CD14-positive monocyte (primary cell): ENCODE measurements at regions not wholly inside any gene's neighbourhood (a gene's known extent, or its start where the extent isn't known, plus 50 kb on each side); places are given as distances from the start of the nearest gene placed in this dataset.

Experiments
- DNase-seq, 3 donors: peaks; one replicate each; pipeline ENCODE4 v3.0.0-alpha.2; 2011 to 2022
- H2AFZ ChIP-seq: 2 replicates; pipeline ENCODE4 v1.6.0; 2012; ENCODE audit warnings: mild to moderate bottlenecking, low read depth, low read length, inconsistent platforms; ENCODE audit not compliant: insufficient read depth, poor library complexity, severe bottlenecking
- H3K27ac ChIP-seq, 2 donors: 1 replicate in 1 of 2; 2 replicates in 1 of 2; pipeline ENCODE4 v1.5.1; 2012 to 2013; ENCODE audit warnings: low read length in 2 of 2, control low read depth in 1 of 2, inconsistent platforms in 1 of 2, low read depth in 1 of 2, mild to moderate bottlenecking in 1 of 2
- H3K27me3 ChIP-seq, 2 donors: one replicate each; pipeline versions ENCODE4 v1.6.0 to v1.6.1; 2011 to 2013; ENCODE audit warnings: low read length in 2 of 2; ENCODE audit not compliant: control insufficient read depth in 2 of 2, insufficient read depth in 2 of 2
- H3K36me3 ChIP-seq, 2 donors: replicated peaks in 1 of 2; 1 replicate in 1 of 2; 2 replicates in 1 of 2; pipeline versions ENCODE4 v1.5.1 to v1.6.1; 2012 to 2013; ENCODE audit warnings: low read length in 2 of 2, control low read depth in 1 of 2, inconsistent platforms in 1 of 2, mild to moderate bottlenecking in 1 of 2; ENCODE audit not compliant: insufficient read depth in 2 of 2, control insufficient read depth in 1 of 2
- H3K4me1 ChIP-seq, 2 donors: 1 replicate in 1 of 2; 2 replicates in 1 of 2; pipeline versions ENCODE4 v1.5.1 to v1.6.1; 2012 to 2013; ENCODE audit warnings: low read length in 2 of 2, control low read depth in 1 of 2, inconsistent platforms in 1 of 2, mild to moderate bottlenecking in 1 of 2, moderate library complexity in 1 of 2; ENCODE audit not compliant: insufficient read depth in 2 of 2, control insufficient read depth in 1 of 2
- H3K4me2 ChIP-seq: replicated peaks from 2 replicates; pipeline ENCODE3; 2012; ENCODE audit warnings: low read length, moderate library complexity, mild to moderate bottlenecking; ENCODE audit not compliant: poor library complexity, severe bottlenecking; ENCODE audit errors: extremely low read depth
- H3K4me3 ChIP-seq, 3 experiments: fragments of 200-600 bp in 1 of 3; sonication (generic) in 1 of 3; replicated peaks in 1 of 3; 1 replicate in 2 of 3; 2 replicates in 1 of 3; pipeline ENCODE4 v1.5.1; 2011 to 2013; ENCODE audit warnings: low read length in 3 of 3, mild to moderate bottlenecking in 3 of 3, control low read depth in 2 of 3, low read depth in 2 of 3, inconsistent platforms in 1 of 3, moderate library complexity in 1 of 3
- H3K79me2 ChIP-seq: 2 replicates; pipeline ENCODE4 v1.6.0; 2012; ENCODE audit warnings: mild to moderate bottlenecking, control low read depth, inconsistent platforms, low read length, moderate library complexity; ENCODE audit not compliant: insufficient read depth
- H3K9ac ChIP-seq: 2 replicates; pipeline ENCODE4 v1.6.0; 2017; ENCODE audit warnings: low read length, mild to moderate bottlenecking; ENCODE audit not compliant: insufficient read depth, poor library complexity, severe bottlenecking
- H3K9me3 ChIP-seq, 2 donors: replicated peaks in 1 of 2; 1 replicate in 1 of 2; 2 replicates in 1 of 2; pipeline versions ENCODE4 v1.5.1 to v1.6.1; 2012 to 2013; ENCODE audit warnings: low read length in 2 of 2, control low read depth in 1 of 2; ENCODE audit not compliant: control insufficient read depth in 1 of 2, insufficient read depth in 1 of 2
- H4K20me1 ChIP-seq: 2 replicates; pipeline ENCODE4 v1.6.0; 2012; ENCODE audit warnings: mild to moderate bottlenecking, low read length, control low read depth, moderate library complexity; ENCODE audit not compliant: insufficient read depth
- H3K27ac Mint-ChIP-seq, 7 donors: one replicate each; pipeline ENCODE4 v1.8.0; 2020; ENCODE audit warnings: mild to moderate bottlenecking in 7 of 7, mixed read lengths in 7 of 7, moderate library complexity in 6 of 7, inconsistent platforms in 2 of 7
- H3K27me3 Mint-ChIP-seq, 3 donors: one replicate each; pipeline ENCODE4 v1.8.0; 2021 to 2022; ENCODE audit warnings: low read depth in 3 of 3, mild to moderate bottlenecking in 3 of 3, mixed read lengths in 3 of 3, moderate library complexity in 3 of 3, inconsistent platforms in 1 of 3
- H3K36me3 Mint-ChIP-seq, 2 donors: one replicate each; pipeline ENCODE4 v1.8.0; 2020; ENCODE audit warnings: mixed read lengths in 2 of 2, inconsistent platforms in 1 of 2, mild to moderate bottlenecking in 1 of 2
- H3K4me1 Mint-ChIP-seq: one replicate; pipeline ENCODE4 v1.8.0; 2020; ENCODE audit warnings: mild to moderate bottlenecking, mixed read lengths
- H3K4me3 Mint-ChIP-seq, 2 donors: one replicate each; pipeline ENCODE4 v1.8.0; 2020; ENCODE audit warnings: mild to moderate bottlenecking in 2 of 2, mixed read lengths in 2 of 2, moderate library complexity in 1 of 2
- H3K9me3 Mint-ChIP-seq, 7 donors: one replicate each; pipeline ENCODE4 v1.8.0; 2020 to 2022; ENCODE audit warnings: mixed read lengths in 7 of 7, mild to moderate bottlenecking in 6 of 7, moderate library complexity in 6 of 7, inconsistent platforms in 2 of 7
- CTCF ChIP-seq: fragments of 200-600 bp; IDR thresholded peaks from one replicate; pipeline ENCODE4 v1.8.0; 2022; ENCODE audit warnings: antibody characterized with exemption, mild to moderate bottlenecking
- WGBS: methylation state at CpG from one replicate; pipeline ENCODE4 v1.1.5; 2013; ENCODE audit warnings: missing lambda C conversion rate; ENCODE audit not compliant: insufficient coverage; 5-methylcytosine and 5-hydroxymethylcytosine counted together
- intact Hi-C, 2 donors: fragments of 100-400 bp; cut with micrococcal nuclease; formaldehyde crosslinking; loops; one replicate each; pipeline versions ENCODE4 v1.15.0 to v1.15.1; 2023

GRCh38 chr15:29348336-29348914 lies 78.8 kb upstream of the NSMCE3 start:
- Mint-ChIP-seq H3K4me1 (no peaks in the 10 kb centered on the region), H3K27me3 (peaks cover 2 to 8% (median 3%) of the 10 kb centered on the region in 3 donors), H3K36me3 (no peaks in the 10 kb centered on the region), H3K4me3 (no peak overlapping the region), H3K9me3 (peaks cover 0 to 2% (median 0%) of the 10 kb centered on the region in 7 donors), H3K27ac (no peak overlapping the region)
- Histone ChIP-seq H3K4me3 (no peak overlapping the region), H3K27ac (no peak overlapping the region), H2AFZ (no peak overlapping the region), H3K9ac (no peak overlapping the region), H3K36me3 (no peaks in the 10 kb centered on the region), H4K20me1 (no peaks in the 10 kb centered on the region), H3K27me3 (no peaks in the 10 kb centered on the region), H3K79me2 (no peaks in the 10 kb centered on the region), H3K9me3 (no peaks in the 10 kb centered on the region), H3K4me2 (no peak overlapping the region), H3K4me1 (no peaks in the 10 kb centered on the region)
- 81% methylated on average over 9 of the region's 13 CpGs for WGBS
- intact Hi-C loops = no loop called here
- TF ChIP-seq CTCF = no peak
- no peak for DNase-seq

- H3K27ac Mint-ChIP-seq = peak overlapping the region in 1 of 7 donors; percentile 25
- peaks cover 2 to 7% (median 5%) of the 10 kb centered on the region in 3 donors for H3K27me3 Mint-ChIP-seq
- H3K4me1 Mint-ChIP-seq = no peaks in the 10 kb centered on the region
- Histone ChIP-seq H3K79me2 (no peaks in the 10 kb centered on the region), H2AFZ (no peak overlapping the region), H3K27me3 (no peaks in the 10 kb centered on the region), H3K36me3 (no peaks in the 10 kb centered on the region), H3K9me3 (no peaks in the 10 kb centered on the region), H3K27ac (no peak overlapping the region), H3K4me2 (no peak overlapping the region), H3K4me1 (no peaks in the 10 kb centered on the region), H3K9ac (no peak overlapping the region), H4K20me1 (no peaks in the 10 kb centered on the region), H3K4me3 (no peak overlapping the region)
- 89% methylated on average over 1 of the region's 3 CpGs for WGBS
- H3K9me3 Mint-ChIP-seq = peaks cover 0 to 1% (median 0%) of the 10 kb centered on the region in 7 donors
- H3K4me3 Mint-ChIP-seq = no peak overlapping the region
- no peaks in the 10 kb centered on the region for H3K36me3 Mint-ChIP-seq
- no peak for DNase-seq
- intact Hi-C loops = no loop called here
- no peak for TF ChIP-seq CTCF
These were observed 77.4 kb upstream of the NSMCE3 start for GRCh38 chr15:29346998-29347397.
